GM23338 (cell line): ENCODE measurements at regions not wholly inside any gene's neighbourhood (a gene's known extent, or its start where the extent isn't known, plus 50 kb on each side); places are given as distances from the start of the nearest gene placed in this dataset.

ENCODE experiments used
- ATAC-seq: fragments of 200-7000 bp; cut with Tn5 transposase; 3 replicates; pipeline ENCODE4 v1.9.1; 2020
- DNase-seq: peaks from one replicate; pipeline ENCODE4 v3.0.0-alpha.2; 2015; ENCODE audit warnings: low spot score
- H2AFZ ChIP-seq: fragments of 200-600 bp; sonication (generic); 2 replicates; pipeline ENCODE4 v1.8.0; 2016; ENCODE audit warnings: antibody characterized with exemption, mild to moderate bottlenecking, moderate library complexity
- H3F3A ChIP-seq: fragments of 200-600 bp; sonication (generic); replicated peaks from 2 replicates; pipeline ENCODE4 v1.8.0; 2017; ENCODE audit warnings: antibody characterized with exemption, mixed run types, low read depth
- H3K27ac ChIP-seq: fragments of 200-600 bp; sonication (generic); 2 replicates; pipeline ENCODE4 v1.6.1; 2016; ENCODE audit warnings: low read depth
- H3K27me3 ChIP-seq: fragments of 200-600 bp; sonication (generic); 2 replicates; pipeline ENCODE4 v1.8.0; 2016; ENCODE audit warnings: mild to moderate bottlenecking, mixed run types, moderate library complexity; ENCODE audit not compliant: insufficient read depth
- H3K36me3 ChIP-seq: fragments of 200-600 bp; sonication (generic); 2 replicates; pipeline ENCODE4 v1.8.0; 2016; ENCODE audit warnings: mild to moderate bottlenecking; ENCODE audit not compliant: insufficient read depth
- H3K4me1 ChIP-seq: fragments of 200-600 bp; sonication (generic); 2 replicates; pipeline ENCODE4 v1.8.0; 2016; ENCODE audit warnings: mild to moderate bottlenecking, moderate library complexity; ENCODE audit not compliant: insufficient read depth
- H3K4me2 ChIP-seq: fragments of 200-600 bp; sonication (generic); 2 replicates; pipeline ENCODE4 v1.7.1; 2017; ENCODE audit warnings: mixed run types
- H3K4me3 ChIP-seq: fragments of 200-600 bp; sonication (generic); 2 replicates; pipeline ENCODE4 v1.6.1; 2016; ENCODE audit warnings: mixed run types
- H3K79me2 ChIP-seq: fragments of 200-600 bp; sonication (generic); replicated peaks from 2 replicates; pipeline ENCODE4 v1.8.0; 2017; ENCODE audit warnings: mild to moderate bottlenecking; ENCODE audit not compliant: insufficient read depth
- H3K9me2 ChIP-seq: fragments of 200-600 bp; sonication (generic); 2 replicates; pipeline ENCODE4 v1.8.0; 2017; ENCODE audit not compliant: insufficient read depth
- H4K20me1 ChIP-seq: fragments of 200-600 bp; sonication (generic); replicated peaks from 2 replicates; pipeline ENCODE4 v1.8.0; 2017; ENCODE audit warnings: mild to moderate bottlenecking; ENCODE audit not compliant: insufficient read depth
- H3K27ac Mint-ChIP-seq: 2 replicates; pipeline ENCODE4 v1.8.0; 2020; ENCODE audit warnings: inconsistent platforms, mild to moderate bottlenecking, moderate library complexity, mixed read lengths
- H3K27me3 Mint-ChIP-seq: 3 replicates; pipeline ENCODE4 v1.8.0; 2022; ENCODE audit warnings: low read depth, mild to moderate bottlenecking, moderate library complexity, mixed read lengths, inconsistent platforms; ENCODE audit not compliant: insufficient read depth, poor library complexity
- H3K36me3 Mint-ChIP-seq: 3 replicates; pipeline ENCODE4 v1.8.0; 2021; ENCODE audit warnings: low read depth, mild to moderate bottlenecking, inconsistent platforms, moderate library complexity, mixed read lengths
- H3K4me1 Mint-ChIP-seq: 3 replicates; pipeline ENCODE4 v1.8.0; 2020; ENCODE audit warnings: mild to moderate bottlenecking, inconsistent platforms, mixed read lengths
- H3K4me3 Mint-ChIP-seq: 3 replicates; pipeline ENCODE4 v1.8.0; 2021; ENCODE audit warnings: moderate library complexity, mild to moderate bottlenecking, inconsistent platforms, mixed read lengths
- H3K9me3 Mint-ChIP-seq: 3 replicates; pipeline ENCODE4 v1.8.0; 2020; ENCODE audit warnings: moderate library complexity, mild to moderate bottlenecking, inconsistent platforms, mixed read lengths
- CREB1 ChIP-seq: fragments of 250-450 bp; sonication (Bioruptor Pico); IDR thresholded peaks from 2 replicates; pipeline ENCODE4 v1.5.0; 2020; ENCODE audit warnings: low read depth, mild to moderate bottlenecking, moderate library complexity
- EZH2phosphoT487 ChIP-seq: fragments of 200-600 bp; sonication (generic); IDR thresholded peaks from one replicate; pipeline ENCODE4 v1.8.1; 2018; ENCODE audit warnings: antibody characterized with exemption; ENCODE audit not compliant: unreplicated experiment
- POLR2AphosphoS5 ChIP-seq: IDR thresholded peaks from 2 replicates; pipeline ENCODE4 v1.6.1; 2016; ENCODE audit warnings: antibody characterized with exemption, low read depth
- ZNF114 ChIP-seq: fragments of 250-450 bp; sonication (Bioruptor Pico); IDR thresholded peaks from 2 replicates; pipeline ENCODE4 v1.5.0; 2020; ENCODE audit warnings: mild to moderate bottlenecking, moderate library complexity
- ZNF331 ChIP-seq: fragments of 250-450 bp; sonication (Bioruptor Pico); IDR thresholded peaks from 2 replicates; pipeline ENCODE4 v1.5.0; 2020; ENCODE audit warnings: low read depth, mild to moderate bottlenecking, moderate library complexity
- TF ChIP-seq, protein P1 (sequence below): fragments of 250-450 bp; sonication (Bioruptor Pico); IDR thresholded peaks from 2 replicates; pipeline ENCODE4 v1.5.0; 2020; ENCODE audit warnings: mild to moderate bottlenecking, moderate library complexity
- TF ChIP-seq, protein P2 (sequence below): IDR thresholded peaks from 2 replicates; pipeline ENCODE4 v1.6.1; 2016; ENCODE audit warnings: antibody characterized with exemption

DNA sequence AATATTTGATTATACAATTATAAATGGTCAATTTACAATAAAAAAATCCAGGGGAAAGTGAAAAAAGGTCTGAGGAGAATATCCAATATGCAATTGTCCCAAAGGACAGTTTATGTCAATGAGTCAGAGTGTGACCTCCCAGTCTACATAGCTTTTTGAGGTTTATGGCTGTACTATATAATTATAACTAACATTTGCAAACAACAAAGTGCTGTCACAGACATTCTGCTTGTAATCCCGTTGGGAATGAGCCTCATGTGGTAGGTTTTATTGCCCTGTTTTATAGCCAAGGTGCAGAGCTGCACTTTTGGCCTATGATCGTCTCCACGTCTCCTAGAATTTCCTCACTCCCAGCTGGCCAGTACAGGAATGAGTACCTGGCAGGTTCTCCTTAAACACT, 103.8 kb downstream of the ADSS2 start:
- no peaks in the 10 kb centered on the region for H3K27me3 ChIP-seq
- peaks cover 36% of the 10 kb centered on the region for H3K4me1 Mint-ChIP-seq
- H3K4me3 ChIP-seq, result no peak overlapping the region
- no peak for DNase-seq
- H3K79me2 ChIP-seq, result no peaks in the 10 kb centered on the region
- no peaks in the 10 kb centered on the region for H3K9me3 Mint-ChIP-seq
- H3K27me3 Mint-ChIP-seq, result peaks cover 3% of the 10 kb centered on the region
- no peak overlapping the region for H2AFZ ChIP-seq
- no peak overlapping the region for H3K27ac ChIP-seq
- peaks cover 32% of the 10 kb centered on the region for H3K4me1 ChIP-seq
- H3K36me3 ChIP-seq, result no peaks in the 10 kb centered on the region
- H3K4me3 Mint-ChIP-seq, result no peak overlapping the region
- no peak for ATAC-seq
- H3K4me2 ChIP-seq, result no peak overlapping the region
- 0 out of 2 replicates have a peak, but pooled peaks cover 5% of the 10 kb centered on the region for H3K9me2 ChIP-seq
- H3K36me3 Mint-ChIP-seq, result no peaks in the 10 kb centered on the region; the same call in 2 of the 3 replicates
- TF ChIP-seq ZNF331 (CRISPR knock-in tag) (no peak), ZNF114 (CRISPR knock-in tag) (no peak), POLR2AphosphoS5 (no peak), EZH2phosphoT487 (no peak), CREB1 (no peak)
- TF ChIP-seq, protein P1, sequence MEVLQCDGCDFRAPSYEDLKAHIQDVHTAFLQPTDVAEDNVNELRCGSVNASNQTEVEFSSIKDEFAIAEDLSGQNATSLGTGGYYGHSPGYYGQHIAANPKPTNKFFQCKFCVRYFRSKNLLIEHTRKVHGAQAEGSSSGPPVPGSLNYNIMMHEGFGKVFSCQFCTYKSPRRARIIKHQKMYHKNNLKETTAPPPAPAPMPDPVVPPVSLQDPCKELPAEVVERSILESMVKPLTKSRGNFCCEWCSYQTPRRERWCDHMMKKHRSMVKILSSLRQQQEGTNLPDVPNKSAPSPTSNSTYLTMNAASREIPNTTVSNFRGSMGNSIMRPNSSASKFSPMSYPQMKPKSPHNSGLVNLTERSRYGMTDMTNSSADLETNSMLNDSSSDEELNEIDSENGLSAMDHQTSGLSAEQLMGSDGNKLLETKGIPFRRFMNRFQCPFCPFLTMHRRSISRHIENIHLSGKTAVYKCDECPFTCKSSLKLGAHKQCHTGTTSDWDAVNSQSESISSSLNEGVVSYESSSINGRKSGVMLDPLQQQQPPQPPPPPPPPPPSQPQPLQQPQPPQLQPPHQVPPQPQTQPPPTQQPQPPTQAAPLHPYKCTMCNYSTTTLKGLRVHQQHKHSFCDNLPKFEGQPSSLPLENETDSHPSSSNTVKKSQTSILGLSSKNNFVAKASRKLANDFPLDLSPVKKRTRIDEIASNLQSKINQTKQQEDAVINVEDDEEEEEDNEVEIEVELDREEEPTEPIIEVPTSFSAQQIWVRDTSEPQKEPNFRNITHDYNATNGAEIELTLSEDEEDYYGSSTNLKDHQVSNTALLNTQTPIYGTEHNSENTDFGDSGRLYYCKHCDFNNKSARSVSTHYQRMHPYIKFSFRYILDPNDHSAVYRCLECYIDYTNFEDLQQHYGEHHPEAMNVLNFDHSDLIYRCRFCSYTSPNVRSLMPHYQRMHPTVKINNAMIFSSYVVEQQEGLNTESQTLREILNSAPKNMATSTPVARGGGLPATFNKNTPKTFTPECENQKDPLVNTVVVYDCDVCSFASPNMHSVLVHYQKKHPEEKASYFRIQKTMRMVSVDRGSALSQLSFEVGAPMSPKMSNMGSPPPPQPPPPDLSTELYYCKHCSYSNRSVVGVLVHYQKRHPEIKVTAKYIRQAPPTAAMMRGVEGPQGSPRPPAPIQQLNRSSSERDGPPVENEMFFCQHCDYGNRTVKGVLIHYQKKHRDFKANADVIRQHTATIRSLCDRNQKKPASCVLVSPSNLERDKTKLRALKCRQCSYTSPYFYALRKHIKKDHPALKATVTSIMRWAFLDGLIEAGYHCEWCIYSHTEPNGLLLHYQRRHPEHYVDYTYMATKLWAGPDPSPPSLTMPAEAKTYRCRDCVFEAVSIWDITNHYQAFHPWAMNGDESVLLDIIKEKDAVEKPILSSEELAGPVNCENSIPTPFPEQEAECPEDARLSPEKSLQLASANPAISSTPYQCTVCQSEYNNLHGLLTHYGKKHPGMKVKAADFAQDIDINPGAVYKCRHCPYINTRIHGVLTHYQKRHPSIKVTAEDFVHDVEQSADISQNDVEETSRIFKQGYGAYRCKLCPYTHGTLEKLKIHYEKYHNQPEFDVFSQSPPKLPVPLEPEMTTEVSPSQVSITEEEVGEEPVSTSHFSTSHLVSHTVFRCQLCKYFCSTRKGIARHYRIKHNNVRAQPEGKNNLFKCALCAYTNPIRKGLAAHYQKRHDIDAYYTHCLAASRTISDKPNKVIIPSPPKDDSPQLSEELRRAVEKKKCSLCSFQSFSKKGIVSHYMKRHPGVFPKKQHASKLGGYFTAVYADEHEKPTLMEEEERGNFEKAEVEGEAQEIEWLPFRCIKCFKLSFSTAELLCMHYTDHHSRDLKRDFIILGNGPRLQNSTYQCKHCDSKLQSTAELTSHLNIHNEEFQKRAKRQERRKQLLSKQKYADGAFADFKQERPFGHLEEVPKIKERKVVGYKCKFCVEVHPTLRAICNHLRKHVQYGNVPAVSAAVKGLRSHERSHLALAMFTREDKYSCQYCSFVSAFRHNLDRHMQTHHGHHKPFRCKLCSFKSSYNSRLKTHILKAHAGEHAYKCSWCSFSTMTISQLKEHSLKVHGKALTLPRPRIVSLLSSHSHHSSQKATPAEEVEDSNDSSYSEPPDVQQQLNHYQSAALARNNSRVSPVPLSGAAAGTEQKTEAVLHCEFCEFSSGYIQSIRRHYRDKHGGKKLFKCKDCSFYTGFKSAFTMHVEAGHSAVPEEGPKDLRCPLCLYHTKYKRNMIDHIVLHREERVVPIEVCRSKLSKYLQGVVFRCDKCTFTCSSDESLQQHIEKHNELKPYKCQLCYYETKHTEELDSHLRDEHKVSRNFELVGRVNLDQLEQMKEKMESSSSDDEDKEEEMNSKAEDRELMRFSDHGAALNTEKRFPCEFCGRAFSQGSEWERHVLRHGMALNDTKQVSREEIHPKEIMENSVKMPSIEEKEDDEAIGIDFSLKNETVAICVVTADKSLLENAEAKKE, result no peak
- TF ChIP-seq, protein P2, sequence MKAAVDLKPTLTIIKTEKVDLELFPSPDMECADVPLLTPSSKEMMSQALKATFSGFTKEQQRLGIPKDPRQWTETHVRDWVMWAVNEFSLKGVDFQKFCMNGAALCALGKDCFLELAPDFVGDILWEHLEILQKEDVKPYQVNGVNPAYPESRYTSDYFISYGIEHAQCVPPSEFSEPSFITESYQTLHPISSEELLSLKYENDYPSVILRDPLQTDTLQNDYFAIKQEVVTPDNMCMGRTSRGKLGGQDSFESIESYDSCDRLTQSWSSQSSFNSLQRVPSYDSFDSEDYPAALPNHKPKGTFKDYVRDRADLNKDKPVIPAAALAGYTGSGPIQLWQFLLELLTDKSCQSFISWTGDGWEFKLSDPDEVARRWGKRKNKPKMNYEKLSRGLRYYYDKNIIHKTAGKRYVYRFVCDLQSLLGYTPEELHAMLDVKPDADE, result no peak
- no peaks in the 10 kb centered on the region for H3F3A ChIP-seq
- no peaks in the 10 kb centered on the region for H4K20me1 ChIP-seq
- H3K27ac Mint-ChIP-seq, result no peak overlapping the region
